ENCODE measurements at regions not wholly inside any gene's neighbourhood (a gene's known extent, or its start where the extent isn't known, plus 50 kb on each side); places are given as distances from the start of the nearest gene placed in this dataset.

DNA sequence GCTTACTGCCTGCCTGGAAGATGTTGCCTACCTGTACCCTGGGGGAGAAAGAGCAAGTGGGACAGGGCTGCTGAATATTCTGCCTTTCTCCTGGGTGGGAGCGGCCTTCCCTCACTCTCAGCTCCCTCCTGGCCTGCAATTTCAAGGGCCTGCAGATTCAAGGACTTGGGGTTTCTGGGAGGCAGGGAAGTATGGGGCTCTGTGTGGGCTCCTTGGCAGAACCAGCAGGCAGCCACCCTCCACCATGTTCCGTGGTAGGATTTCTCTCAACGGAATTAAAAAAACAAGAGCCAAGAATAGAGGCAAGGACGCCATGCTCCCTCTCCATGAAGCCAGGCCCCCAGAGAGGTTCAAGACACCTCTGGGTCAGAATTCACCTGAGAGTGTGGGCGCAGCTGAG lies 127.7 kb downstream of the NAV1 start:
- H3K36me3 ChIP-seq (replicated peaks in 1 of 2; ENCODE audit: control insufficient read depth in 1 of 2, insufficient read depth in 2 of 2, low read length in 1 of 2) = peaks cover 20% of the 10 kb centered on the region in 2 experiments
- TF ChIP-seq GABPA (IDR thresholded peaks at IDR 0.05; ENCODE audit: low read depth) (no peak), FOXM1 (IDR thresholded peaks at IDR 0.05; ENCODE audit: low read depth) (no peak), RCOR1 (IDR thresholded peaks at IDR 0.05; ENCODE audit: low read length) (no peak), RAD21 (IDR thresholded peaks at IDR 0.05; ENCODE audit: low read length) (no peak), JUND (IDR thresholded peaks at IDR 0.05) (no peak), TCF12 (IDR thresholded peaks at IDR 0.05) (no peak), TEAD4 (IDR thresholded peaks at IDR 0.05; ENCODE audit: borderline replicate concordance, insufficient read depth) (no peak), NRF1 (IDR thresholded peaks at IDR 0.05; ENCODE audit: low read depth, low read length) (no peak), SMC3 (IDR thresholded peaks at IDR 0.05; ENCODE audit: low read depth, low read length) (no peak), FOSL2 (IDR thresholded peaks at IDR 0.05; ENCODE audit: borderline replicate concordance, low read depth) (no peak), EP300 (IDR thresholded peaks at IDR 0.05; ENCODE audit: borderline replicate concordance in 1 of 2, low read depth in 1 of 2, low read length in 1 of 2) (no peak)
- TF ChIP-seq, protein P1, sequence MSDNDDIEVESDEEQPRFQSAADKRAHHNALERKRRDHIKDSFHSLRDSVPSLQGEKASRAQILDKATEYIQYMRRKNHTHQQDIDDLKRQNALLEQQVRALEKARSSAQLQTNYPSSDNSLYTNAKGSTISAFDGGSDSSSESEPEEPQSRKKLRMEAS (IDR thresholded peaks at IDR 0.05; ENCODE audit: low read depth) = no peak
- TF ChIP-seq, protein P2, sequence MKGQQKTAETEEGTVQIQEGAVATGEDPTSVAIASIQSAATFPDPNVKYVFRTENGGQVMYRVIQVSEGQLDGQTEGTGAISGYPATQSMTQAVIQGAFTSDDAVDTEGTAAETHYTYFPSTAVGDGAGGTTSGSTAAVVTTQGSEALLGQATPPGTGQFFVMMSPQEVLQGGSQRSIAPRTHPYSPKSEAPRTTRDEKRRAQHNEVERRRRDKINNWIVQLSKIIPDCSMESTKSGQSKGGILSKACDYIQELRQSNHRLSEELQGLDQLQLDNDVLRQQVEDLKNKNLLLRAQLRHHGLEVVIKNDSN (IDR thresholded peaks at IDR 0.05; ENCODE audit: borderline replicate concordance, low read depth) = no peak
- H3K27ac ChIP-seq (ENCODE audit: low read depth in 2 of 2, low read length in 1 of 2) = no peak overlapping the region
- H3K4me1 ChIP-seq (ENCODE audit: control insufficient read depth in 1 of 2, insufficient read depth in 2 of 2, low read depth in 1 of 2, low read length in 1 of 2) = peaks cover 0 to 8% of the 10 kb centered on the region in 2 experiments; a peak in 1 of 4 replicates
- WGBS (ENCODE audit: low lambda C conversion rate) = 94% methylated on average over 5 of the region's 5 CpGs
- no peak overlapping the region for H3K9ac ChIP-seq
- H2AFZ ChIP-seq (ENCODE audit: low read depth) = no peak overlapping the region
- CTCF ChIA-PET = interaction anchor here (0.9 to 1.0 kb wide), 2 partner anchors 10 to 154 kb away, joined by 3 to 6 read pairs; no protein-coding TSS in a partner anchor
- H3K9me2 ChIP-seq = no peaks in the 10 kb centered on the region
- POLR2A ChIA-PET = interaction anchor here (1.6 kb wide), 1 partner anchor 10 kb away, joined by 4 read pairs; no protein-coding TSS in a partner anchor
- H3K9me3 ChIP-seq = no peaks in the 10 kb centered on the region
- no peak overlapping the region for H3K4me3 ChIP-seq (ENCODE audit: low read depth in 2 of 2, low read length in 1 of 2)
- H3K79me2 ChIP-seq (ENCODE audit: insufficient read depth) = peaks cover 100% of the 10 kb centered on the region
- no peaks in the 10 kb centered on the region for H3F3A ChIP-seq (replicated peaks; ENCODE audit: insufficient read depth)
- H3K4me2 ChIP-seq = no peak overlapping the region
- DNase-seq = no peak
- H3K27me3 ChIP-seq (ENCODE audit: insufficient read depth) = no peaks in the 10 kb centered on the region
- peaks cover 100% of the 10 kb centered on the region for H4K20me1 ChIP-seq (ENCODE audit: insufficient read depth)

DNA sequence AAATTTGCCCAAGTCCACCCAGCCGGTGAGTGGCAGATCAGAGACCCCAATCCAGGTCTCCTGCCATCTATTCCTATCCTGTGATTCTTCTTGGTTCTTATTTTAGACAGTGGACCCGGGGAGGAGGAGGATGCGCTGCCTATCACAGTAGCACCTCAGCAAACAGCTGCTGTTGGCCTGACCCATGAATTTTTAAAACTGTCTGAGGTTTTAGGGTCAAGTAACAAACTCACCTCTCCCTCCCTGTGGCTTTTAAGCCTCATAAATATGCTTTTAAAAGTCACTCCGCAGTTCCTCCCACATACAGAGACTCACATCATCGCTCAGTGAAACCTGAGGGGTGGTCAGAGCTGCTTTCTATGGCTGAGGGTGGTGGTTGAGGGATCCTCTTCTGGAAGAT lies 128.6 kb downstream of the NAV1 start:
- Histone ChIP-seq H3K9ac (no peak overlapping the region), H3K79me2 (ENCODE audit: insufficient read depth) (peaks cover 100% of the 10 kb centered on the region), H3K36me3 (replicated peaks in 1 of 2; ENCODE audit: control insufficient read depth in 1 of 2, insufficient read depth in 2 of 2, low read length in 1 of 2) (peaks cover 17% of the 10 kb centered on the region in 2 experiments), H3K4me2 (no peak overlapping the region), H3K9me2 (no peaks in the 10 kb centered on the region), H3K4me3 (ENCODE audit: low read depth in 2 of 2, low read length in 1 of 2) (no peak overlapping the region), H3K27me3 (ENCODE audit: insufficient read depth) (no peaks in the 10 kb centered on the region), H3F3A (replicated peaks; ENCODE audit: insufficient read depth) (no peaks in the 10 kb centered on the region), H4K20me1 (ENCODE audit: insufficient read depth) (peaks cover 100% of the 10 kb centered on the region), H3K9me3 (no peaks in the 10 kb centered on the region), H3K4me1 (ENCODE audit: control insufficient read depth in 1 of 2, insufficient read depth in 2 of 2, low read depth in 1 of 2, low read length in 1 of 2) (peaks cover 0 to 7% of the 10 kb centered on the region in 2 experiments; a peak in 1 of 4 replicates), H2AFZ (ENCODE audit: low read depth) (no peak overlapping the region), H3K27ac (ENCODE audit: low read depth in 2 of 2, low read length in 1 of 2) (no peak overlapping the region)
- WGBS (ENCODE audit: low lambda C conversion rate) = 75% methylated on average over 4 of the region's 5 CpGs
- ChIA-PET POLR2A (interaction anchor here (1.6 kb wide), 1 partner anchor 11 kb away, joined by 4 read pairs; no protein-coding TSS in a partner anchor), CTCF (interaction anchor here (1.0 to 1.6 kb wide), 2 partner anchors 11 to 108 kb away, joined by 4 to 6 read pairs; no protein-coding TSS in a partner anchor)
- DNase-seq = no peak
- no peak for TF ChIP-seq JUND (IDR thresholded peaks at IDR 0.05)
- TF ChIP-seq, protein P3, sequence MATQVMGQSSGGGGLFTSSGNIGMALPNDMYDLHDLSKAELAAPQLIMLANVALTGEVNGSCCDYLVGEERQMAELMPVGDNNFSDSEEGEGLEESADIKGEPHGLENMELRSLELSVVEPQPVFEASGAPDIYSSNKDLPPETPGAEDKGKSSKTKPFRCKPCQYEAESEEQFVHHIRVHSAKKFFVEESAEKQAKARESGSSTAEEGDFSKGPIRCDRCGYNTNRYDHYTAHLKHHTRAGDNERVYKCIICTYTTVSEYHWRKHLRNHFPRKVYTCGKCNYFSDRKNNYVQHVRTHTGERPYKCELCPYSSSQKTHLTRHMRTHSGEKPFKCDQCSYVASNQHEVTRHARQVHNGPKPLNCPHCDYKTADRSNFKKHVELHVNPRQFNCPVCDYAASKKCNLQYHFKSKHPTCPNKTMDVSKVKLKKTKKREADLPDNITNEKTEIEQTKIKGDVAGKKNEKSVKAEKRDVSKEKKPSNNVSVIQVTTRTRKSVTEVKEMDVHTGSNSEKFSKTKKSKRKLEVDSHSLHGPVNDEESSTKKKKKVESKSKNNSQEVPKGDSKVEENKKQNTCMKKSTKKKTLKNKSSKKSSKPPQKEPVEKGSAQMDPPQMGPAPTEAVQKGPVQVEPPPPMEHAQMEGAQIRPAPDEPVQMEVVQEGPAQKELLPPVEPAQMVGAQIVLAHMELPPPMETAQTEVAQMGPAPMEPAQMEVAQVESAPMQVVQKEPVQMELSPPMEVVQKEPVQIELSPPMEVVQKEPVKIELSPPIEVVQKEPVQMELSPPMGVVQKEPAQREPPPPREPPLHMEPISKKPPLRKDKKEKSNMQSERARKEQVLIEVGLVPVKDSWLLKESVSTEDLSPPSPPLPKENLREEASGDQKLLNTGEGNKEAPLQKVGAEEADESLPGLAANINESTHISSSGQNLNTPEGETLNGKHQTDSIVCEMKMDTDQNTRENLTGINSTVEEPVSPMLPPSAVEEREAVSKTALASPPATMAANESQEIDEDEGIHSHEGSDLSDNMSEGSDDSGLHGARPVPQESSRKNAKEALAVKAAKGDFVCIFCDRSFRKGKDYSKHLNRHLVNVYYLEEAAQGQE (IDR thresholded peaks at IDR 0.05; ENCODE audit: low read depth, low read length) = no peak
- no peak for TF ChIP-seq RXRA (IDR thresholded peaks at IDR 0.05; ENCODE audit: borderline replicate concordance, low read depth)
- no peak for TF ChIP-seq FOXM1 (IDR thresholded peaks at IDR 0.05; ENCODE audit: low read depth)
- TF ChIP-seq, protein P4, sequence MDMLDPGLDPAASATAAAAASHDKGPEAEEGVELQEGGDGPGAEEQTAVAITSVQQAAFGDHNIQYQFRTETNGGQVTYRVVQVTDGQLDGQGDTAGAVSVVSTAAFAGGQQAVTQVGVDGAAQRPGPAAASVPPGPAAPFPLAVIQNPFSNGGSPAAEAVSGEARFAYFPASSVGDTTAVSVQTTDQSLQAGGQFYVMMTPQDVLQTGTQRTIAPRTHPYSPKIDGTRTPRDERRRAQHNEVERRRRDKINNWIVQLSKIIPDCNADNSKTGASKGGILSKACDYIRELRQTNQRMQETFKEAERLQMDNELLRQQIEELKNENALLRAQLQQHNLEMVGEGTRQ (IDR thresholded peaks at IDR 0.05; ENCODE audit: borderline replicate concordance, low read depth, low read length) = no peak
- TF ChIP-seq, protein P5, sequence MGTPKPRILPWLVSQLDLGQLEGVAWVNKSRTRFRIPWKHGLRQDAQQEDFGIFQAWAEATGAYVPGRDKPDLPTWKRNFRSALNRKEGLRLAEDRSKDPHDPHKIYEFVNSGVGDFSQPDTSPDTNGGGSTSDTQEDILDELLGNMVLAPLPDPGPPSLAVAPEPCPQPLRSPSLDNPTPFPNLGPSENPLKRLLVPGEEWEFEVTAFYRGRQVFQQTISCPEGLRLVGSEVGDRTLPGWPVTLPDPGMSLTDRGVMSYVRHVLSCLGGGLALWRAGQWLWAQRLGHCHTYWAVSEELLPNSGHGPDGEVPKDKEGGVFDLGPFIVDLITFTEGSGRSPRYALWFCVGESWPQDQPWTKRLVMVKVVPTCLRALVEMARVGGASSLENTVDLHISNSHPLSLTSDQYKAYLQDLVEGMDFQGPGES (IDR thresholded peaks at IDR 0.05; ENCODE audit: low read depth, low read length) = no peak
- no peak for TF ChIP-seq FOXJ3 (CRISPR knock-in tag; IDR thresholded peaks at IDR 0.05)
- no peak for TF ChIP-seq GATA2 (CRISPR knock-in tag; IDR thresholded peaks at IDR 0.05)
- no peak for TF ChIP-seq EZH2phosphoT487 (IDR thresholded peaks at IDR 0.05; ENCODE audit: borderline replicate concordance, low read depth)
- TF ChIP-seq SMC3 (IDR thresholded peaks at IDR 0.05; ENCODE audit: low read depth, low read length) = no peak
- no peak for TF ChIP-seq TCF12 (IDR thresholded peaks at IDR 0.05)
- TF ChIP-seq, protein P2 (IDR thresholded peaks at IDR 0.05; ENCODE audit: borderline replicate concordance, low read depth) = no peak
